HT1080 (cell line): ENCODE measurements at regions not wholly inside any gene's neighbourhood (a gene's known extent, or its start where the extent isn't known, plus 50 kb on each side); places are given as distances from the start of the nearest gene placed in this dataset.
"Not testable (repeated sequence)": the region's sequence is repeated elsewhere in the genome, so short reads cannot be mapped to it uniquely, and the experiment has no call there.

Experiments
- DNase-seq: peaks from one replicate; pipeline ENCODE4 v3.0.0-alpha.2; 2015; ENCODE audit warnings: low read depth

GRCh38 chr1:79903321-79903720 lies 896.8 kb upstream of the ADGRL4 start:
- no peak for DNase-seq

- DNase-seq = no peak
These were observed 895.9 kb upstream of the ADGRL4 start for GRCh38 chr1:79902418-79902817.

GRCh38 chr1:79899914-79900313 lies 893.4 kb upstream of the ADGRL4 start:
- peak; percentile 92 for DNase-seq

GRCh38 chr1:79896140-79896539 lies 889.6 kb upstream of the ADGRL4 start:
- no peak for DNase-seq

GRCh38 chr1:79895573-79895972 lies 889.0 kb upstream of the ADGRL4 start:
- DNase-seq = no peak

GRCh38 chr1:79894129-79894528 lies 887.6 kb upstream of the ADGRL4 start:
- not testable (repeated sequence) for DNase-seq

- DNase-seq = no peak
These were observed 880.5 kb upstream of the ADGRL4 start for GRCh38 chr1:79887059-79887458.

GRCh38 chr1:79885101-79885500 lies 878.6 kb upstream of the ADGRL4 start:
- no peak for DNase-seq

- DNase-seq = no peak
These were observed 870.6 kb upstream of the ADGRL4 start for GRCh38 chr1:79877086-79877485.

GRCh38 chr1:79875187-79875586 lies 868.7 kb upstream of the ADGRL4 start:
- no peak for DNase-seq

- no peak for DNase-seq
These were observed 867.8 kb upstream of the ADGRL4 start for GRCh38 chr1:79874289-79874688.

GRCh38 chr1:79859212-79859948 lies 852.9 kb upstream of the ADGRL4 start:
- peak; percentile 70 for DNase-seq

- no peak for DNase-seq
These were observed 845.5 kb upstream of the ADGRL4 start for GRCh38 chr1:79852004-79852403.

- DNase-seq = no peak
These were observed 842.9 kb upstream of the ADGRL4 start for GRCh38 chr1:79849388-79849787.

- DNase-seq = no peak
These were observed 841.8 kb upstream of the ADGRL4 start for GRCh38 chr1:79848316-79848715.

GRCh38 chr1:79847700-79848099 lies 841.2 kb upstream of the ADGRL4 start:
- no peak for DNase-seq

- DNase-seq = no peak
These were observed 839.4 kb upstream of the ADGRL4 start for GRCh38 chr1:79845936-79846335.

- no peak for DNase-seq
These were observed 836.3 kb upstream of the ADGRL4 start for GRCh38 chr1:79842811-79843210.

- DNase-seq = no peak
These were observed 833.4 kb upstream of the ADGRL4 start for GRCh38 chr1:79839882-79840281.

- no peak for DNase-seq
These were observed 820.9 kb upstream of the ADGRL4 start for GRCh38 chr1:79827446-79827845.

- DNase-seq = no peak
These were observed 819.0 kb upstream of the ADGRL4 start for GRCh38 chr1:79825551-79825950.

GRCh38 chr1:79822053-79822452 lies 815.5 kb upstream of the ADGRL4 start:
- DNase-seq = no peak

- no peak for DNase-seq
These were observed 812.6 kb upstream of the ADGRL4 start for GRCh38 chr1:79819140-79819539.
